Fibroblast of the conjunctiva (primary cell): ENCODE measurements at regions not wholly inside any gene's neighbourhood (a gene's known extent, or its start where the extent isn't known, plus 50 kb on each side); places are given as distances from the start of the nearest gene placed in this dataset.

Experiments
- DNase-seq: peaks from one replicate; pipeline ENCODE4 v3.0.0-alpha.2; 2010; ENCODE audit warnings: low read depth

- DNase-seq: no peak
These were observed 74.2 kb upstream of the FSTL4 start for GRCh38 chr5:133686566-133686965.

GRCh38 chr5:133685402-133686018 lies 73.2 kb upstream of the FSTL4 start:
- DNase-seq: no peak

GRCh38 chr5:133683646-133684596 lies 71.6 kb upstream of the FSTL4 start:
- DNase-seq: no peak

GRCh38 chr5:133682451-133682850 lies 70.1 kb upstream of the FSTL4 start:
- DNase-seq: no peak

- DNase-seq: no peak
These were observed 69.6 kb upstream of the FSTL4 start for GRCh38 chr5:133681896-133682295.

- no peak for DNase-seq
These were observed 68.7 kb upstream of the FSTL4 start for GRCh38 chr5:133680830-133681565.

- no peak for DNase-seq
These were observed 67.2 kb upstream of the FSTL4 start for GRCh38 chr5:133679534-133679933.

- DNase-seq: no peak
These were observed 63.2 kb upstream of the FSTL4 start for GRCh38 chr5:133675376-133676154.

- no peak for DNase-seq
These were observed 58.0 kb upstream of the FSTL4 start for GRCh38 chr5:133670336-133670735.

GRCh38 chr5:133669472-133669871 lies 57.1 kb upstream of the FSTL4 start:
- no peak for DNase-seq

GRCh38 chr5:133668458-133668857 lies 56.1 kb upstream of the FSTL4 start:
- DNase-seq: no peak

GRCh38 chr5:133667217-133667616 lies 54.9 kb upstream of the FSTL4 start:
- no peak for DNase-seq

GRCh38 chr5:133665571-133665970 lies 53.2 kb upstream of the FSTL4 start:
- no peak for DNase-seq

- DNase-seq: no peak
These were observed 52.1 kb upstream of the FSTL4 start for GRCh38 chr5:133664422-133664821.

- DNase-seq: no peak
These were observed 51.2 kb upstream of the FSTL4 start for GRCh38 chr5:133663397-133664054.

GRCh38 chr5:133662578-133662977 lies 50.2 kb upstream of the FSTL4 start:
- no peak for DNase-seq
